Astrocyte (in vitro differentiated cells and primary cell): ENCODE measurements at regions not wholly inside any gene's neighbourhood (a gene's known extent, or its start where the extent isn't known, plus 50 kb on each side); places are given as distances from the start of the nearest gene placed in this dataset.

Experiments
- DNase-seq: peaks from one replicate; pipeline ENCODE4 v3.0.0-alpha.2; 2010; ENCODE audit warnings: low read depth
- FAIRE-seq: peaks from 2 replicates; lab custom pipeline; 2011; peaks lifted over from hg19 to GRCh38; lab: Jason Lieb, UNC
- H2AFZ ChIP-seq: 2 replicates; pipeline ENCODE4 v1.6.0; 2012; ENCODE audit warnings: low read depth, low read length, inconsistent platforms
- H3K27ac ChIP-seq: 2 replicates; pipeline ENCODE4 v1.5.1; 2011; ENCODE audit warnings: low read depth, low read length, inconsistent platforms
- H3K27me3 ChIP-seq: 2 replicates; pipeline ENCODE4 v1.6.0; 2011; ENCODE audit warnings: low read length, inconsistent platforms; ENCODE audit not compliant: insufficient read depth
- H3K36me3 ChIP-seq: 2 replicates; pipeline ENCODE4 v1.5.1; 2011; ENCODE audit warnings: low read length, inconsistent platforms; ENCODE audit not compliant: insufficient read depth
- H3K4me1 ChIP-seq: 2 replicates; pipeline ENCODE4 v1.5.1; 2011; ENCODE audit warnings: low read length, inconsistent platforms; ENCODE audit not compliant: insufficient read depth
- H3K4me2 ChIP-seq: 2 replicates; pipeline ENCODE4 v1.6.0; 2012; ENCODE audit warnings: low read length, inconsistent platforms
- H3K4me3 ChIP-seq: 2 replicates; pipeline ENCODE4 v1.5.1; 2011; ENCODE audit warnings: low read depth, mild to moderate bottlenecking, low read length, inconsistent platforms; ENCODE audit not compliant: insufficient read depth
- H3K79me2 ChIP-seq: 2 replicates; pipeline ENCODE4 v1.6.0; 2012; ENCODE audit warnings: mild to moderate bottlenecking, low read length, inconsistent platforms; ENCODE audit not compliant: insufficient read depth
- H3K9ac ChIP-seq: 2 replicates; pipeline ENCODE4 v1.6.0; 2012; ENCODE audit warnings: mild to moderate bottlenecking, low read length, inconsistent platforms
- H3K9me3 ChIP-seq: 2 replicates; pipeline ENCODE4 v1.5.1; 2012; ENCODE audit warnings: low read depth, mild to moderate bottlenecking, low read length, inconsistent platforms; ENCODE audit not compliant: insufficient read depth
- H4K20me1 ChIP-seq: 2 replicates; pipeline ENCODE4 v1.6.0; 2012; ENCODE audit warnings: low read length, inconsistent platforms; ENCODE audit not compliant: insufficient read depth
- H3K27ac Mint-ChIP-seq: one replicate; pipeline ENCODE4 v1.8.0; 2021; ENCODE audit warnings: mild to moderate bottlenecking, mixed read lengths; ENCODE audit not compliant: unreplicated experiment
- H3K27me3 Mint-ChIP-seq: one replicate; pipeline ENCODE4 v1.8.0; 2021; ENCODE audit warnings: low read depth, mixed read lengths; ENCODE audit not compliant: unreplicated experiment
- H3K36me3 Mint-ChIP-seq: one replicate; pipeline ENCODE4 v1.8.0; 2021; ENCODE audit warnings: low read depth, mixed read lengths; ENCODE audit not compliant: unreplicated experiment
- H3K4me1 Mint-ChIP-seq: one replicate; pipeline ENCODE4 v1.8.0; 2021; ENCODE audit warnings: low read depth, mixed read lengths; ENCODE audit not compliant: unreplicated experiment
- H3K4me3 Mint-ChIP-seq: one replicate; pipeline ENCODE4 v1.8.0; 2021; ENCODE audit warnings: mild to moderate bottlenecking, moderate library complexity, mixed read lengths; ENCODE audit not compliant: unreplicated experiment
- H3K9me3 Mint-ChIP-seq: one replicate; pipeline ENCODE4 v1.8.0; 2021; ENCODE audit warnings: mild to moderate bottlenecking, mixed read lengths; ENCODE audit not compliant: unreplicated experiment
- CTCF ChIP-seq: IDR thresholded peaks from 2 replicates; pipeline ENCODE4 v1.5.1; 2011; ENCODE audit warnings: low read depth, mild to moderate bottlenecking, inconsistent platforms, low read length, moderate library complexity; ENCODE audit not compliant: insufficient read depth
- EZH2 ChIP-seq: IDR thresholded peaks from 2 replicates; pipeline ENCODE4 v1.6.1; 2012; ENCODE audit warnings: mild to moderate bottlenecking, low read length, inconsistent platforms; ENCODE audit not compliant: insufficient read depth

- H3K4me3 ChIP-seq, result no peak overlapping the region
- H3K4me3 Mint-ChIP-seq, result no peak overlapping the region
- H3K27me3 ChIP-seq, result no peaks in the 10 kb centered on the region
- H3K4me2 ChIP-seq, result no peak overlapping the region
- no peak overlapping the region for H3K9ac ChIP-seq
- peaks cover 10% of the 10 kb centered on the region for H4K20me1 ChIP-seq
- TF ChIP-seq CTCF (no peak), EZH2 (no peak)
- H2AFZ ChIP-seq, result no peak overlapping the region
- DNase-seq (no peak), FAIRE-seq (no peak)
- no peaks in the 10 kb centered on the region for H3K36me3 Mint-ChIP-seq
- no peak overlapping the region for H3K27ac Mint-ChIP-seq
- H3K36me3 ChIP-seq, result no peaks in the 10 kb centered on the region
- no peaks in the 10 kb centered on the region for H3K9me3 ChIP-seq
- peaks cover 2% of the 10 kb centered on the region for H3K4me1 Mint-ChIP-seq
- H3K79me2 ChIP-seq, result peaks cover 12% of the 10 kb centered on the region
- no peak overlapping the region for H3K27ac ChIP-seq
- peaks cover 6% of the 10 kb centered on the region for H3K4me1 ChIP-seq
- H3K9me3 Mint-ChIP-seq, result peaks cover 8% of the 10 kb centered on the region
- no peaks in the 10 kb centered on the region for H3K27me3 Mint-ChIP-seq
Measured at GRCh38 chr19:24029941-24030636, 56.9 kb upstream of the ZNF254 start.

- Histone ChIP-seq H2AFZ (no peak overlapping the region), H3K4me1 (peaks cover 11% of the 10 kb centered on the region), H3K27ac (no peak overlapping the region), H3K36me3 (peaks cover 12% of the 10 kb centered on the region), H3K9me3 (no peaks in the 10 kb centered on the region), H4K20me1 (peaks cover 29% of the 10 kb centered on the region), H3K9ac (peak overlapping the region; percentile 98), H3K4me2 (peak overlapping the region; percentile 96), H3K27me3 (no peaks in the 10 kb centered on the region), H3K79me2 (peaks cover 37% of the 10 kb centered on the region), H3K4me3 (no peak overlapping the region)
- peaks cover 8% of the 10 kb centered on the region for H3K36me3 Mint-ChIP-seq
- no peak for TF ChIP-seq CTCF
- TF ChIP-seq EZH2, result no peak
- H3K27ac Mint-ChIP-seq, result no peak overlapping the region
- H3K4me1 Mint-ChIP-seq, result peaks cover 13% of the 10 kb centered on the region
- peaks cover 8% of the 10 kb centered on the region for H3K9me3 Mint-ChIP-seq
- no peak for DNase-seq
- peak overlapping the region; percentile 99 for H3K4me3 Mint-ChIP-seq
- no peak for FAIRE-seq
- no peaks in the 10 kb centered on the region for H3K27me3 Mint-ChIP-seq
Measured at GRCh38 chr19:24032651-24033050, 54.3 kb upstream of the ZNF254 start.

GRCh38 chr19:24033301-24033962, 53.6 kb upstream of the ZNF254 start:
- TF ChIP-seq EZH2 (no peak), CTCF (no peak)
- H3K27me3 Mint-ChIP-seq, result no peaks in the 10 kb centered on the region
- no peak for FAIRE-seq
- Histone ChIP-seq H3K4me2 (peak overlapping the region; percentile 96), H3K4me1 (peaks cover 11% of the 10 kb centered on the region), H3K27me3 (no peaks in the 10 kb centered on the region), H2AFZ (peak overlapping the region; percentile 96), H3K36me3 (peaks cover 12% of the 10 kb centered on the region), H3K9me3 (no peaks in the 10 kb centered on the region), H3K9ac (peak overlapping the region; percentile 98), H4K20me1 (peaks cover 34% of the 10 kb centered on the region), H3K4me3 (peak overlapping the region; percentile 87), H3K79me2 (peaks cover 45% of the 10 kb centered on the region), H3K27ac (peak overlapping the region; percentile 95)
- DNase-seq, result peak; percentile 91
- H3K27ac Mint-ChIP-seq, result peak overlapping the region; percentile 100
- H3K4me3 Mint-ChIP-seq, result peak overlapping the region; percentile 99
- peaks cover 13% of the 10 kb centered on the region for H3K4me1 Mint-ChIP-seq
- peaks cover 8% of the 10 kb centered on the region for H3K36me3 Mint-ChIP-seq
- peaks cover 6% of the 10 kb centered on the region for H3K9me3 Mint-ChIP-seq
